ENCODE measurements at regions not wholly inside any gene's neighbourhood (a gene's known extent, or its start where the extent isn't known, plus 50 kb on each side); places are given as distances from the start of the nearest gene placed in this dataset.
"Not testable (repeated sequence)": the region's sequence is repeated elsewhere in the genome, so short reads cannot be mapped to it uniquely, and the experiment has no call there.

DNA sequence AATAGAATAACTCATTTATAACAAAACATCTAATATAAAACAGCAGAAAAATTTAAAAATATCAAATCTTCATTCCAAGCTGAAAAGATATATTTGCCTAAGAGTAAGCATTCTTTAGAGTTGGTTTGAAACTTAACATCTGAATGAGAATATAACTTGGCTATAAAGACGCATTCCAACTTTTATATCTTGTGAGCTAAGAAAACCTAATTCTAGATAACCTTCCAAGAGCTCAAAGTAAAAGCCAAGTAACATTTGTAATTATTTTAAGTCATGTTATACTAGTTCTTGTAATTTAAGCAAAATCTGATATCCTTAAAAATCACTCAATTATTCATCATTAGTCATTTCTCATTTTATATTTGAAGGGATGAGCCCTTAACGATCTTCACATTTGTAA, 368.9 kb downstream of the C12orf50 start:
- peaks cover 8 to 22% (median 10%) of the 10 kb centered on the region in 3 donors for H3K4me1 Mint-ChIP-seq
- no peak overlapping the region for H3K4me3 Mint-ChIP-seq
- H3K27ac Mint-ChIP-seq: no peak overlapping the region
- no peaks in the 10 kb centered on the region for H3K36me3 Mint-ChIP-seq
- H3K9me3 Mint-ChIP-seq: peaks cover 0 to 2% (median 0%) of the 10 kb centered on the region in 3 donors
- no peaks in the 10 kb centered on the region for H3K27me3 Mint-ChIP-seq

DNA sequence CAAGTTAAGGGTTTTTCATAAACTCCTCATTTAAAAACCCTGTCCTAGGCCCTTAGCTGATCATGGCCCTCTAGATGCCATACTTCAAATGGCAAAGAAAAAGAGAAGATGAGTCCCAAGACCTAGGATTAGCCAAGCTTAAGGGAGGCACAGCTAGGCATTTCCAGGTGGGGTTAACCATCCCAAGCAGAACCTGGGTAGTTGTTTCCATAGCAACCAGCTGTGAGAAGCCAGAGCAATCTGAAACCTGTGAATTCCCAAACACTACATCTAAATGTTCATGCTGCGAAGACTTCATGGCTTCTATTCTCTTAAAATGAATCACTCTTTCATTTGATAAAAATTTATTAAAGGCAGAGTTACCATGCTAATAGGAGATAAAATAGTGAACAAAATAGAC, 372.9 kb downstream of the C12orf50 start:
- Mint-ChIP-seq H3K36me3 (no peaks in the 10 kb centered on the region), H3K4me1 (peaks cover 0 to 10% (median 2%) of the 10 kb centered on the region in 3 donors), H3K27me3 (no peaks in the 10 kb centered on the region), H3K27ac (no peak overlapping the region), H3K4me3 (no peak overlapping the region), H3K9me3 (peaks cover 0 to 5% (median 0%) of the 10 kb centered on the region in 3 donors)

GRCh38 chr12:87651670-87652425, 377.4 kb downstream of the C12orf50 start:
- H3K4me1 Mint-ChIP-seq: no peaks in the 10 kb centered on the region
- H3K9me3 Mint-ChIP-seq: peaks cover 0 to 5% (median 3%) of the 10 kb centered on the region in 3 donors
- no peak overlapping the region for H3K27ac Mint-ChIP-seq
- H3K27me3 Mint-ChIP-seq: no peaks in the 10 kb centered on the region
- H3K4me3 Mint-ChIP-seq: no peak overlapping the region
- H3K36me3 Mint-ChIP-seq: no peaks in the 10 kb centered on the region

DNA sequence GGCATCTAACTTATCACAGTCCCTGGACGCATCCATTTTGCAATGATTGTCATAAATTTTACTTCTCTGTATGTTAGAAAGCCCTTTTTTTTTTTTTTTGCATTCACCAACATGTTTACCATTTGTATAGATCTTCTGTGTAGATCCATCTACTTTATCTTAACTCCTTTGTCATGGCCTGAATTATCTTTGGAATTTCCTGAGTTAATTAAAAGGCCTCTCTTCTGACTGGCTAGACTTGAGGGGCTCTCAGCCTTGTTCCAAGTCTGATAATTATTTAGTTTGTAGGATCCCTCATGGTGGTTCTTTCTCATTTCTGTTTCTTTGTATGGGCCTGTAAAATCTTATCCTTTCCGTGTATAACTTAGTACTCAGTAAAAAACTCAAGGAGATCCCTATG, 387.0 kb downstream of the C12orf50 start:
- H3K4me1 Mint-ChIP-seq: no peaks in the 10 kb centered on the region
- H3K9me3 Mint-ChIP-seq: no peaks in the 10 kb centered on the region
- no peak overlapping the region for H3K4me3 Mint-ChIP-seq
- no peaks in the 10 kb centered on the region for H3K27me3 Mint-ChIP-seq
- H3K36me3 Mint-ChIP-seq: no peaks in the 10 kb centered on the region
- no peak overlapping the region for H3K27ac Mint-ChIP-seq

GRCh38 chr12:87618199-87618598, 411.0 kb downstream of the C12orf50 start:
- Mint-ChIP-seq H3K4me3 (no peak overlapping the region), H3K9me3 (no peaks in the 10 kb centered on the region), H3K27ac (no peak overlapping the region), H3K27me3 (no peaks in the 10 kb centered on the region), H3K4me1 (no peaks in the 10 kb centered on the region), H3K36me3 (no peaks in the 10 kb centered on the region)

- H3K36me3 Mint-ChIP-seq: no peaks in the 10 kb centered on the region
- H3K9me3 Mint-ChIP-seq: peaks cover 0 to 6% (median 0%) of the 10 kb centered on the region in 3 donors
- no peak overlapping the region for H3K4me3 Mint-ChIP-seq
- H3K27ac Mint-ChIP-seq: no peak overlapping the region
- H3K27me3 Mint-ChIP-seq: no peaks in the 10 kb centered on the region
- H3K4me1 Mint-ChIP-seq: no peaks in the 10 kb centered on the region
Measured at GRCh38 chr12:87612996-87613395, 416.2 kb downstream of the C12orf50 start.

GRCh38 chr12:87608321-87608720, 420.9 kb downstream of the C12orf50 start:
- Mint-ChIP-seq H3K4me1 (no peaks in the 10 kb centered on the region), H3K27ac (no peak overlapping the region), H3K4me3 (no peak overlapping the region), H3K36me3 (peaks cover 2% of the 10 kb centered on the region), H3K27me3 (no peaks in the 10 kb centered on the region), H3K9me3 (peaks cover 4 to 11% (median 11%) of the 10 kb centered on the region in 3 donors)

DNA sequence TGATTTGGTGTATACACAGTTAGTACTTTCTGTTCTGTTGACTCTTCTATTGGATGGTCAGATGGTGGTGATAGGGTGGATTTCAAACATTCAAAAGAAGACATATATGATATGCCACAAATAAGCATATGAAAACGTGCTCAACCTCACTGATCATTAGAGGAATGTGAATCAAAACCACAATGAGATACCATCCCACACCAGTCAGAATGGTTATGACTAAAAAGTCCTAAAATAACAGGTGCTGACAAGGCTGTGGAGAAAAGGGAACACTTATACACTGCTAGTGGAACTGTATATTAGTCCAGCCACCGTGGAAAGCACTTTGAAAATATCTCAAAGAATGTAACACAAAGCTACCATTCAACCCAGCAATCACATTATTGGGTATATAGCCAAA, 425.5 kb downstream of the C12orf50 start:
- H3K4me3 Mint-ChIP-seq: no peak overlapping the region
- no peaks in the 10 kb centered on the region for H3K27me3 Mint-ChIP-seq
- H3K27ac Mint-ChIP-seq: no peak overlapping the region
- no peaks in the 10 kb centered on the region for H3K4me1 Mint-ChIP-seq
- H3K36me3 Mint-ChIP-seq: peaks cover 2% of the 10 kb centered on the region
- peaks cover 7 to 11% (median 7%) of the 10 kb centered on the region in 3 donors for H3K9me3 Mint-ChIP-seq

GRCh38 chr12:87599459-87599858, 429.7 kb downstream of the C12orf50 start:
- Mint-ChIP-seq H3K4me1 (no peaks in the 10 kb centered on the region), H3K9me3 (peaks cover 2 to 7% (median 3%) of the 10 kb centered on the region in 3 donors), H3K36me3 (no peaks in the 10 kb centered on the region), H3K27ac (no peak overlapping the region), H3K4me3 (peak overlapping the region in 1 of 4 donors; percentile 10), H3K27me3 (no peaks in the 10 kb centered on the region)

DNA sequence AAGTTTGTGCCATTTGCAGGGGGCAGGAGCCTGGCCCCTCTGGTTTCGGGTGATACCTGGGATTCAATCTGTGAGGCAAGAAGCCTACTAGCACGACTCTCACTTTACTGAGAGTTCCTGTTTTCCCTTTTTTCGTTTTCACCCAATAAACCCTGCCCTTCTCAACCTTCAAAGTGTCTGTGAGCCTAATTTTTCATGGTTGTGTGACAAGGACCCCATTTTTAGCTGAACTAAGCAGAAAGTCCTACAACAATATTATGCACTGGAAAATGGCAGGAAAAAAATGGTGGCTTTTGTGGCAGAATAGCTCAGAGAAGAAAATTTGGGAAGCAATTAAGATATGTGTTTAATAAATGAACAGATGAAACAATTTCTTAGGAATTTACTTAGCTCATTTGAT, 432.1 kb downstream of the C12orf50 start:
- Mint-ChIP-seq H3K9me3 (peaks cover 0 to 5% (median 0%) of the 10 kb centered on the region in 3 donors), H3K27me3 (no peaks in the 10 kb centered on the region), H3K27ac (no peak overlapping the region), H3K4me3 (no peak overlapping the region), H3K4me1 (no peaks in the 10 kb centered on the region), H3K36me3 (no peaks in the 10 kb centered on the region)

- Mint-ChIP-seq H3K4me1 (no peaks in the 10 kb centered on the region), H3K4me3 (no peak overlapping the region), H3K36me3 (no peaks in the 10 kb centered on the region), H3K27ac (no peak overlapping the region), H3K27me3 (no peaks in the 10 kb centered on the region), H3K9me3 (peaks cover 0 to 5% (median 0%) of the 10 kb centered on the region in 3 donors)
Measured at GRCh38 chr12:87596636-87597035, 432.6 kb downstream of the C12orf50 start.

GRCh38 chr12:87596134-87596533, 433.1 kb downstream of the C12orf50 start:
- Mint-ChIP-seq H3K27ac (no peak overlapping the region), H3K4me1 (no peaks in the 10 kb centered on the region), H3K27me3 (no peaks in the 10 kb centered on the region), H3K4me3 (no peak overlapping the region), H3K9me3 (peaks cover 0 to 5% (median 3%) of the 10 kb centered on the region in 3 donors), H3K36me3 (no peaks in the 10 kb centered on the region)

DNA sequence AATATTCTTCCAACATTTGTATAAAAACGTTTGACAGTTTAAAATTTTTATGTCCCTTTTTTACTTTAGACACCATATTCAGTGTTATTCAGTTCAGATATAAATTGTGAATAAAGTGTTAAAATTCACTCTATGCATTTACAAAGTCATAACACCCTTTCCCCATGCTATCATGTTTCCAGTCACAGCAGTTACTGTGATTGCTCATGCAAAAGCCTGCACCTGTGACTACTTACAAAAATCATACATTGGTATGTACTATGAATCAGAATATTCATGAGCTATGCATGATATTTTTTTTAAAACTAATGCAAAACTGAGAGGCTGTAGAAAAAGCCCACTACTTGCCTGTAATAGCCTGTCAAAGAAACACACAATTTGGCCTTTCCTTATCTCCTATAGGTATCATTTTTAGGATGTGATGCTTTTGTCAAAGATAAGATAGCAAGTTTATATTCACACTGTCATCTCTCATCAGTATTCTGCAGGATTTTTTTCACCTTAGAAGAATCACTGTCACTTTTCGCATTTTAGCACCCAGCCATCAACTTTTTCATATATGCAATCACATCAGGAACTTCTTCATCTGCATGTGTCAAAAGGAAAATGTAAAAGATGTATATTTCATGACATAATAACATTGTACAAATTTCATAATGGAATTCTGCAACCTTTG, 443.2 kb downstream of the C12orf50 start:
- H3K9me3 Mint-ChIP-seq: peaks cover 0 to 5% (median 2%) of the 10 kb centered on the region in 3 donors
- no peaks in the 10 kb centered on the region for H3K27me3 Mint-ChIP-seq
- no peak overlapping the region for H3K4me3 Mint-ChIP-seq
- no peaks in the 10 kb centered on the region for H3K4me1 Mint-ChIP-seq
- H3K36me3 Mint-ChIP-seq: no peaks in the 10 kb centered on the region
- no peak overlapping the region for H3K27ac Mint-ChIP-seq

DNA sequence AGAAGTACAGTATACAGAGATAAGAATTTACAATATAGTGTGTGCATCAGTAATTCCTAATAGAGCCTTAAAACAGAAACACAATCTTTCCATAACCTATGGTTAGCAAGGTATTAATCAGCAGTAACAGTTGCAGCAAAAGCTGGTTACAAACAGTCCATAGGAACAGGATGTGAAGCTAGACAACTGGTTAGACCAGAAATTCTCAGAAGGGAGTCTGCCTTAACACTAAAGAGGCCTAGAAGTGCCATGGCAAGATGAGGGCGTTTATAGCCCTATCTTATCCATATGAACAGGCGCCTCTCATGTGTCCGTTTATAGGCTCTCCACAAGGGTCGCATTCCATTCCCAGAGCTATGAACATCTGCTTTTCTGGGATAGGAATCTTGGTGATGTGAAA, 450.1 kb downstream of the C12orf50 start:
- not testable (repeated sequence) for H3K27ac Mint-ChIP-seq, H3K4me3 Mint-ChIP-seq, H3K4me1 Mint-ChIP-seq, H3K27me3 Mint-ChIP-seq, H3K36me3 Mint-ChIP-seq
- peaks cover 3 to 13% (median 11%) of the 10 kb centered on the region in 3 donors for H3K9me3 Mint-ChIP-seq

GRCh38 chr12:87575906-87576305, 453.3 kb downstream of the C12orf50 start:
- Mint-ChIP-seq H3K9me3 (peaks cover 3 to 13% (median 11%) of the 10 kb centered on the region in 3 donors), H3K27me3 (no peaks in the 10 kb centered on the region), H3K4me1 (no peaks in the 10 kb centered on the region), H3K36me3 (peaks cover 1% of the 10 kb centered on the region), H3K4me3 (no peak overlapping the region), H3K27ac (no peak overlapping the region)

GRCh38 chr12:87566918-87567317, 462.3 kb downstream of the C12orf50 start:
- not testable (repeated sequence) for H3K36me3 Mint-ChIP-seq, H3K4me3 Mint-ChIP-seq, H3K27ac Mint-ChIP-seq, H3K9me3 Mint-ChIP-seq, H3K27me3 Mint-ChIP-seq, H3K4me1 Mint-ChIP-seq

Data from IgD-negative memory B cell (primary cell).